ENCODE measurements at regions not wholly inside any gene's neighbourhood (a gene's known extent, or its start where the extent isn't known, plus 50 kb on each side); places are given as distances from the start of the nearest gene placed in this dataset.

DNA sequence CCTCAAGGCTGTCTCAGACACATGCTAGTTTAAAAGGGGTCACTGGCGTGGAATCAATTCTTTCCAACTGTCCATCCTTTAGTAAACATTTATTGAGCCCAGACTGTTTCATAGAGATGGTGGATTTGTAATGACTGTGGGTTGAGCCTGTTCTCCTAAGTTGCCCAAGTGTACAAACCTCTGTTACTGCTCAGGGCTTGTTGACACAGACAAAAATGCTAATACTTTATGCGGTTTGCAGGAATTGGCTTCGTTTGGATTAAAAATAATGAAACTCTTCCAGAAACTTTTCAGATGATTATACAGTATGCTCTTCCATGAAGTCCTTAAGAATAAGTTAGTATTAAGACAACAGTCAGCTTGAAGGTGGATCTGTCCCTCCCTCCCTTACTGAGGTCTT, 83.6 kb upstream of the MGAT5 start:
- Mint-ChIP-seq H3K9me3 (no peaks in the 10 kb centered on the region), H3K4me3 (no peak overlapping the region), H3K36me3 (ENCODE audit: low read depth) (peaks cover 23% of the 10 kb centered on the region), H3K27me3 (no peaks in the 10 kb centered on the region), H3K4me1 (ENCODE audit: low read depth) (peaks cover 41% of the 10 kb centered on the region), H3K27ac (no peak overlapping the region)
- intact Hi-C loops (cut with micrococcal nuclease), result no loop called here

DNA sequence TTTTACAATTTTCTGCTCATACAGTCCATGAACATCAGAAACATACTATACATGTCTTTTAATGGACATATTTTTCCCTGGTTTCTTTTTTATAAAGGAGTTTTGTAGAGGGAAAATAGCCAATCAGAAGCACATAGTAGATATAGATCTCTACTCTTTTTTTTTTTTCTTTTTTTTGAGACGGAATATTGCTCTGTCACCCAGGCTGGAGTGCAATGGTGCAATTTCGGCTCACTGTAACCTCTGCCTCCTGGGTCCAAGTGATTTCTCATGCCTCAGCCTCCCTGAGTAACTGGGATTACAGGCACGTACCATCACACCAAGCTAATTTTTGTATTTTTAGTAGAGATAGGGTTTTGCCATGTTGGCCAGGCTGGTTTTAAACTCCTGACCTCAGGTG, 83.2 kb upstream of the MGAT5 start:
- no peak overlapping the region for H3K4me3 Mint-ChIP-seq
- peaks cover 41% of the 10 kb centered on the region for H3K4me1 Mint-ChIP-seq (ENCODE audit: low read depth)
- H3K36me3 Mint-ChIP-seq (ENCODE audit: low read depth), result peaks cover 19% of the 10 kb centered on the region
- no peaks in the 10 kb centered on the region for H3K27me3 Mint-ChIP-seq
- H3K9me3 Mint-ChIP-seq, result no peaks in the 10 kb centered on the region
- no peak overlapping the region for H3K27ac Mint-ChIP-seq
- intact Hi-C loops (cut with micrococcal nuclease), result no loop called here

GRCh38 chr2:134173338-134174016, 80.4 kb upstream of the MGAT5 start:
- Mint-ChIP-seq H3K27ac (no peak overlapping the region), H3K4me3 (no peak overlapping the region), H3K36me3 (ENCODE audit: low read depth) (peaks cover 29% of the 10 kb centered on the region)

DNA sequence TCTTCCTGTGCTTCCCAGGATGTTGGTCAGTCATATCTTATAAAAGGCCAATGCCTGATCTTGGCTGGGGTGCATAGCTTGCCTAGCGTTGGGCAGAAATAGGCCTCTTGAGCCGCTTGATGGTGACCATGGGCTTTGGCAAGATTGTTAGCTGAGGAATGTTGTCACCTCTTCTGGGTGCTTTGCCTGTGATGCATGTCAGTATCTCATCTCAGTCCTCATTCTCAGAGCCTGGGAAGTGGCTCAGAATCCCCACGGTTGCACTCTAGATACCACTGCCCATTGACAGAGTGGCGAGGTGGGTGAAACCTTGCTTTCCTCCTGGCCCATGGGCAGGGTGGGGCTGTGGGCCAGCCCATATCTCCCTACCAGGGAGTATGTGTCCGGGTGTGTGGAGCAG, 79.2 kb upstream of the MGAT5 start:
- Mint-ChIP-seq H3K9me3 (no peaks in the 10 kb centered on the region), H3K27ac (no peak overlapping the region), H3K4me1 (ENCODE audit: low read depth) (peaks cover 53% of the 10 kb centered on the region), H3K4me3 (no peak overlapping the region), H3K27me3 (no peaks in the 10 kb centered on the region), H3K36me3 (ENCODE audit: low read depth) (peaks cover 35% of the 10 kb centered on the region)
- intact Hi-C loops (cut with micrococcal nuclease), result no loop called here

More at GRCh38 chr2:134173338-134174016, 80.4 kb upstream of the MGAT5 start:
- H3K9me3 Mint-ChIP-seq, result no peaks in the 10 kb centered on the region
- H3K4me1 Mint-ChIP-seq (ENCODE audit: low read depth), result peaks cover 51% of the 10 kb centered on the region
- intact Hi-C loops (cut with micrococcal nuclease), result no loop called here
- H3K27me3 Mint-ChIP-seq, result no peaks in the 10 kb centered on the region

GRCh38 chr2:134175834-134176233, 78.0 kb upstream of the MGAT5 start:
- intact Hi-C loops (cut with micrococcal nuclease), result no loop called here
- H3K9me3 Mint-ChIP-seq, result no peaks in the 10 kb centered on the region
- peaks cover 56% of the 10 kb centered on the region for H3K4me1 Mint-ChIP-seq (ENCODE audit: low read depth)
- H3K4me3 Mint-ChIP-seq, result no peak overlapping the region
- H3K27me3 Mint-ChIP-seq, result no peaks in the 10 kb centered on the region
- peak overlapping the region; percentile 12 for H3K27ac Mint-ChIP-seq
- peaks cover 35% of the 10 kb centered on the region for H3K36me3 Mint-ChIP-seq (ENCODE audit: low read depth)

DNA sequence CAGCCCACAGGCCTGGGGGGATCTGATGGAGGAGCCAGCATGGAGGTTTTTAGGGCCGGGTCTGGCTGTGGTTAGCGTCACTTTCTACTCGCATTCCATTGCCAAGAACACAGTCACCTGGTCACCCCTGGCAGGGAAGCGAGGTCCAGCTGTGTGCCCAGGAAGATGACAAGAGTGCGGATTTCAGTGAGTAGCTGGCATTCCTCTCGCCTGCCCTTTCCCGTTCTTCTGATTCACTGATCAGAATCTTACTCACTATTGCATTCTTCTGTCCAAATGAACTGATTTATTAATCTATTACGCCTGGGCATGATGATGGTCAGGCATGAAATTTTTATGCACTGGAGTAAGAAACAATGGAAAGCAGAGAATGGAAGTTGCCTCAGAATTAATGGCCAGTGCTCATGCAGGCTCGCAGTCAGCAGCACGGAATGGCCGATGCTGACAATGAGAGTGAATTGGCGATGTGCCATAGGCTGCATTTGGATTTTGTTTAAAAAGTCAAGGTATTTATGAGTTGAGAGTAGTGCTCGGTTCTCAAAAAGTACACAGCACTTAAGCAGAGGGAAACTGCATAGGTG, 76.4 kb upstream of the MGAT5 start:
- no peaks in the 10 kb centered on the region for H3K9me3 Mint-ChIP-seq
- H3K4me1 Mint-ChIP-seq (ENCODE audit: low read depth), result peaks cover 66% of the 10 kb centered on the region
- no peaks in the 10 kb centered on the region for H3K27me3 Mint-ChIP-seq
- H3K27ac Mint-ChIP-seq, result peak overlapping the region; percentile 29
- no peak overlapping the region for H3K4me3 Mint-ChIP-seq
- H3K36me3 Mint-ChIP-seq (ENCODE audit: low read depth), result peaks cover 39% of the 10 kb centered on the region
- intact Hi-C loops (cut with micrococcal nuclease), result no loop called here

- no peaks in the 10 kb centered on the region for H3K9me3 Mint-ChIP-seq
- H3K27me3 Mint-ChIP-seq, result no peaks in the 10 kb centered on the region
- no peak overlapping the region for H3K27ac Mint-ChIP-seq
- H3K4me1 Mint-ChIP-seq (ENCODE audit: low read depth), result peaks cover 64% of the 10 kb centered on the region
- peaks cover 40% of the 10 kb centered on the region for H3K36me3 Mint-ChIP-seq (ENCODE audit: low read depth)
- H3K4me3 Mint-ChIP-seq, result no peak overlapping the region
- intact Hi-C loops (cut with micrococcal nuclease), result no loop called here
These were observed 75.6 kb upstream of the MGAT5 start for GRCh38 chr2:134178138-134178877.

DNA sequence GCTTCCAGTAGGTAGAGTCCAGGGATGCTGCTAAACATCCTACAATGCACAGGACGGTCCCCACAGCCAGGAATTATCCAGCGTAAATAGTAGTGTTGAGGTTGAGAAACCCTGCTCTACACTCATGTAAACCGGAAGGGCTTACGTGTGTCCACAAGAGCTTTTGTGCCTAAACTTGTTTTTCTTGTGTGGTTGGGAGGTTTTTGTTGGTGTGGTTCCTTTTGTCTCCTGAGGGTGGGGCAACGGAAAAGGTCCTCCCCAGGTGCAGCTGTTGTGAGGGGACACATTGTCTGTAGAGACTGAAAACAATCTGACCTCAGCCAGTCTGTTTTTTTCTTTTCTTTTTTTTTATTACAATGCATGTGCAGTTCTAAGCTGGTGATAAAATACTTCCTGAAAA, 72.7 kb upstream of the MGAT5 start:
- Mint-ChIP-seq H3K27me3 (no peaks in the 10 kb centered on the region), H3K36me3 (ENCODE audit: low read depth) (peaks cover 61% of the 10 kb centered on the region), H3K4me1 (ENCODE audit: low read depth) (peaks cover 56% of the 10 kb centered on the region), H3K27ac (no peak overlapping the region), H3K9me3 (no peaks in the 10 kb centered on the region), H3K4me3 (no peak overlapping the region)
- intact Hi-C loops (cut with micrococcal nuclease), result no loop called here

GRCh38 chr2:134183679-134184078, 70.2 kb upstream of the MGAT5 start:
- Mint-ChIP-seq H3K27ac (no peak overlapping the region), H3K36me3 (ENCODE audit: low read depth) (peaks cover 50% of the 10 kb centered on the region), H3K9me3 (no peaks in the 10 kb centered on the region), H3K4me1 (ENCODE audit: low read depth) (peaks cover 51% of the 10 kb centered on the region), H3K4me3 (no peak overlapping the region), H3K27me3 (no peaks in the 10 kb centered on the region)
- intact Hi-C loops (cut with micrococcal nuclease), result no loop called here

GRCh38 chr2:134185639-134186038, 68.2 kb upstream of the MGAT5 start:
- Mint-ChIP-seq H3K27me3 (no peaks in the 10 kb centered on the region), H3K4me1 (ENCODE audit: low read depth) (peaks cover 45% of the 10 kb centered on the region), H3K4me3 (no peak overlapping the region), H3K9me3 (no peaks in the 10 kb centered on the region), H3K27ac (no peak overlapping the region), H3K36me3 (ENCODE audit: low read depth) (peaks cover 58% of the 10 kb centered on the region)
- intact Hi-C loops (cut with micrococcal nuclease), result no loop called here

DNA sequence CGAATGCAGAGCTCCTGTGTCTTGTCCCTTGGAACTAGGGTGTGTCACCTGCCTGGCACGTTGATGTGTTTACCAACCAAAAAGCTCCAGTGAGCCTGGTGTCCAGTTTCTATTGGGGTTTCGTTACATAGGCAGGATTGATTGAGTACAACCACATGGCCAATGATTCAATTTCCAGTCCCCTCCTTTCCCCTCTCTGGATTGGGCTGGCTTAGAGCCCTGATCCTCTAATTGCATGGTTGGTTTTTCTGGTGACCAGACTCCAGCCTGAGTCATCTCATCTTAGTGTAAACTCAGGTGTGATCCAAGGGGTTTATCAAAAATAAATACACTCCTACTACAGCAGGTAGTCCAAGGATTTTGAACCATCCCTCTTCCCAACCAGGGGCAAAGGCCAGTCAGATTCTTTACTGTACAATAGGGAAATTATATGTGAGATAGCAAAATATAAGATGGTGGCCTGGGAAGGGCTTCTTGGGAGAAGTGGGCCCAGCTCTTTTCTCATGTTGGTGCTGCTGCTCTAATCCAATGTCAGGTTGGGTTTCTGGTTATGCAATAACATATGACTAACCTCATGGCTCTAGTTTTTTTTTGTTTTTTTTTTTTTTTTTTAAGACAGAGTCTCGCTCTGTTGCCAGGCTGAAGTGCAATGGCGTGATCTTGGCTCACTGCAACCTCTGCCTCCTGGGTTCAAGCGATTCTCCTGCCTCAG, 64.7 kb upstream of the MGAT5 start:
- no peak overlapping the region for H3K27ac Mint-ChIP-seq
- H3K9me3 Mint-ChIP-seq, result peaks cover 15% of the 10 kb centered on the region
- no peak overlapping the region for H3K4me3 Mint-ChIP-seq
- H3K36me3 Mint-ChIP-seq (ENCODE audit: low read depth), result peaks cover 59% of the 10 kb centered on the region
- H3K27me3 Mint-ChIP-seq, result no peaks in the 10 kb centered on the region
- intact Hi-C loops (cut with micrococcal nuclease), result no loop called here
- H3K4me1 Mint-ChIP-seq (ENCODE audit: low read depth), result peaks cover 35% of the 10 kb centered on the region

DNA sequence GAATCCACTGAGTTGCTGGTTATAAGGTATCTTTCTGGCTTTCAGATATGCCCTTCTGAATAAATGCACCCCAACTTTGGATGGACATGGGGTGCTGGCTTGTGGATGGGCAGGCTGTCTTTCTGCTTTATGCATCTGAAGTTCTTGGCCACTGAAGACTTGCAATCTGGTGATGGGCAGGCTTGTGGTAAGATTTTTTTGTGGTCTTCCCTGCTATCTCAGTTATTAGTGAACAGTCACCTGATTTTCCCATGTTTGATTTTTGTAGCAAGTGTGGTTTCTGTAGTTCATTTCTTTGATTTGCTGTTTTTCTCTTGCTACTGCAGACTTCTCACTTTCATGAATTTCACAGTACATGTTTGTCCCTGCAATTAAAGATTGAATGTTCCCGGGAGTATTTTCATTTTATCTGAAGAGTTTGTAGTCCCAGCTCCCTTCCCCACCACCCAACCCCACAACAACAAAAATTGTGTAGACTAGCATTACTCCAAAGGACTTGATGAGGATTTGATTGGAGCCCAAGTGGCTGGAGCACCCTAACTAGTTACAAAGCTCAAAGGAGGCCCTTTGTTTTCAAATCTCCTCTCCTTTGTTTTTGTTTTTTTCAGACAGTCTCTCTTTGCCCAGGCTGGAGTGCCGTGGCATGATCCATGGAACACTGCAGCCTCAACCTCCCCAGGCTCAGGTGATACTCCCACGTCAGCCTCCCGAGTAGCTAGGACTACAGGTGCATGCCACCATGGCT, 63.6 kb upstream of the MGAT5 start:
- Mint-ChIP-seq H3K4me3 (no peak overlapping the region), H3K9me3 (peaks cover 15% of the 10 kb centered on the region), H3K27me3 (no peaks in the 10 kb centered on the region), H3K27ac (no peak overlapping the region), H3K36me3 (ENCODE audit: low read depth) (peaks cover 49% of the 10 kb centered on the region), H3K4me1 (ENCODE audit: low read depth) (peaks cover 37% of the 10 kb centered on the region)
- intact Hi-C loops (cut with micrococcal nuclease), result no loop called here

GRCh38 chr2:134190807-134191203, 63.1 kb upstream of the MGAT5 start:
- Mint-ChIP-seq H3K27ac (no peak overlapping the region), H3K4me1 (ENCODE audit: low read depth) (peaks cover 43% of the 10 kb centered on the region), H3K27me3 (no peaks in the 10 kb centered on the region), H3K4me3 (no peak overlapping the region), H3K36me3 (ENCODE audit: low read depth) (peaks cover 43% of the 10 kb centered on the region), H3K9me3 (peaks cover 15% of the 10 kb centered on the region)
- intact Hi-C loops (cut with micrococcal nuclease), result no loop called here
